ENCODE measurements at regions not wholly inside any gene's neighbourhood (a gene's known extent, or its start where the extent isn't known, plus 50 kb on each side); places are given as distances from the start of the nearest gene placed in this dataset.
"Not testable (repeated sequence)": the region's sequence is repeated elsewhere in the genome, so short reads cannot be mapped to it uniquely, and the experiment has no call there.

- not testable (repeated sequence) for H3K4me3 ChIP-seq, H3K27ac ChIP-seq
Observed at GRCh38 chr7:76736724-76737123, 109.6 kb upstream of the POMZP3 start.

- not testable (repeated sequence) for H3K27ac ChIP-seq, H3K4me3 ChIP-seq
Observed at GRCh38 chr7:76736091-76736490, 109.0 kb upstream of the POMZP3 start.

- H3K4me3 ChIP-seq, H3K27ac ChIP-seq: not testable (repeated sequence)
Observed at GRCh38 chr7:76735668-76736067, 108.6 kb upstream of the POMZP3 start.

- H3K4me3 ChIP-seq: peak overlapping the region in 5 of 7 experiments; percentile 15 to 40 (median 33)
Observed at GRCh38 chr7:76728571-76728974, 101.5 kb upstream of the POMZP3 start.

GRCh38 chr7:76723928-76724327, 96.8 kb upstream of the POMZP3 start:
- not testable (repeated sequence) for H3K27ac ChIP-seq

More at GRCh38 chr7:76728571-76728974, 101.5 kb upstream of the POMZP3 start:
- peak overlapping the region in 5 of 21 experiments; percentile 29 to 78 (median 69) for H3K27ac ChIP-seq

GRCh38 chr7:76716551-76716950, 89.5 kb upstream of the POMZP3 start:
- H3K4me3 ChIP-seq, H3K27ac ChIP-seq: not testable (repeated sequence)

More at GRCh38 chr7:76723928-76724327, 96.8 kb upstream of the POMZP3 start:
- H3K4me3 ChIP-seq: not testable (repeated sequence)

GRCh38 chr7:76712926-76713325, 85.8 kb upstream of the POMZP3 start:
- not testable (repeated sequence) for H3K4me3 ChIP-seq, H3K27ac ChIP-seq

- H3K4me3 ChIP-seq, H3K27ac ChIP-seq: not testable (repeated sequence)
Observed at GRCh38 chr7:76711648-76712047, 84.6 kb upstream of the POMZP3 start.

GRCh38 chr7:76709703-76710102, 82.6 kb upstream of the POMZP3 start:
- not testable (repeated sequence) for H3K4me3 ChIP-seq, H3K27ac ChIP-seq

GRCh38 chr7:76708446-76708845, 81.4 kb upstream of the POMZP3 start:
- not testable (repeated sequence) for H3K4me3 ChIP-seq, H3K27ac ChIP-seq

GRCh38 chr7:76703815-76704214, 76.7 kb upstream of the POMZP3 start:
- H3K27ac ChIP-seq, H3K4me3 ChIP-seq: not testable (repeated sequence)

- H3K4me3 ChIP-seq, H3K27ac ChIP-seq: not testable (repeated sequence)
Observed at GRCh38 chr7:76686277-76686676, 59.2 kb upstream of the POMZP3 start.

GRCh38 chr7:76684737-76685136, 57.7 kb upstream of the POMZP3 start:
- H3K27ac ChIP-seq: not testable (repeated sequence)

GRCh38 chr7:76683631-76684030, 56.6 kb upstream of the POMZP3 start:
- H3K27ac ChIP-seq, H3K4me3 ChIP-seq: not testable (repeated sequence)

More at GRCh38 chr7:76684737-76685136, 57.7 kb upstream of the POMZP3 start:
- not testable (repeated sequence) for H3K4me3 ChIP-seq

- H3K4me3 ChIP-seq, H3K27ac ChIP-seq: not testable (repeated sequence)
Observed at GRCh38 chr7:76681810-76682209, 54.7 kb upstream of the POMZP3 start.

- not testable (repeated sequence) for H3K27ac ChIP-seq, H3K4me3 ChIP-seq
Observed at GRCh38 chr7:76679174-76679573, 52.1 kb upstream of the POMZP3 start.

GRCh38 chr7:76678500-76678899, 51.4 kb upstream of the POMZP3 start:
- H3K27ac ChIP-seq, H3K4me3 ChIP-seq: not testable (repeated sequence)

GRCh38 chr7:76676890-76677289, 49.8 kb upstream of the POMZP3 start:
- not testable (repeated sequence) for H3K4me3 ChIP-seq, H3K27ac ChIP-seq

All from skin epidermis (tissue), 12 donors.